DOHH2 (cell line): ENCODE measurements at regions not wholly inside any gene's neighbourhood (a gene's known extent, or its start where the extent isn't known, plus 50 kb on each side); places are given as distances from the start of the nearest gene placed in this dataset.

Experiments
- EZH2phosphoT487 ChIP-seq: fragments of 200-600 bp; sonication (generic); IDR thresholded peaks from 2 replicates; pipeline ENCODE4 v1.6.1; 2017; ENCODE audit warnings: borderline replicate concordance, mild to moderate bottlenecking, antibody characterized with exemption, low read length, moderate library complexity, mixed read lengths
- TF ChIP-seq, protein P1 (sequence below): fragments of 200-600 bp; sonication (generic); IDR thresholded peaks from one replicate; pipeline ENCODE4 v1.5.1; 2014; ENCODE audit warnings: antibody characterized with exemption, mild to moderate bottlenecking, low read depth, low read length; ENCODE audit not compliant: poor library complexity, severe bottlenecking

DNA sequence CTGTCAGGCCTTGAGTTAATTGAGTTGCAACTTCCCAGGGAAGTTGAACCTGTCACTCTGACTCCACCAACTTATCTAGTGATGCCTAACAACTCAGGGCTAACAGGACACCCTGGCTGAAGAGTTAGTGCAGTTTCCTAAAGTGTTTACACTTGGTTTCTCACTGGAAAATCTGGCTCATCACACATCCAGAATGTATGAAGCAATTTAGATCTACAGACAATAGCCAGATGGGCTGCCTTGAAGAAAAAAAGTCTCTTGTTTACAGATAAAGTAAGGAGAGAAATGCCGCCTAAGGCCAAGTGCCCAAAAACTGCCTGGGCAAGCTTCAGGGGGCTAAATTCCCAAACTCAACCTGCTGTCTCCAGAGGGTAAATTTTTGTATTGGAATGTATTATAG is 446.3 kb upstream of the NCAM2 start:
- TF ChIP-seq, protein P1, sequence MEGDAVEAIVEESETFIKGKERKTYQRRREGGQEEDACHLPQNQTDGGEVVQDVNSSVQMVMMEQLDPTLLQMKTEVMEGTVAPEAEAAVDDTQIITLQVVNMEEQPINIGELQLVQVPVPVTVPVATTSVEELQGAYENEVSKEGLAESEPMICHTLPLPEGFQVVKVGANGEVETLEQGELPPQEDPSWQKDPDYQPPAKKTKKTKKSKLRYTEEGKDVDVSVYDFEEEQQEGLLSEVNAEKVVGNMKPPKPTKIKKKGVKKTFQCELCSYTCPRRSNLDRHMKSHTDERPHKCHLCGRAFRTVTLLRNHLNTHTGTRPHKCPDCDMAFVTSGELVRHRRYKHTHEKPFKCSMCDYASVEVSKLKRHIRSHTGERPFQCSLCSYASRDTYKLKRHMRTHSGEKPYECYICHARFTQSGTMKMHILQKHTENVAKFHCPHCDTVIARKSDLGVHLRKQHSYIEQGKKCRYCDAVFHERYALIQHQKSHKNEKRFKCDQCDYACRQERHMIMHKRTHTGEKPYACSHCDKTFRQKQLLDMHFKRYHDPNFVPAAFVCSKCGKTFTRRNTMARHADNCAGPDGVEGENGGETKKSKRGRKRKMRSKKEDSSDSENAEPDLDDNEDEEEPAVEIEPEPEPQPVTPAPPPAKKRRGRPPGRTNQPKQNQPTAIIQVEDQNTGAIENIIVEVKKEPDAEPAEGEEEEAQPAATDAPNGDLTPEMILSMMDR = no peak
- no peak for TF ChIP-seq EZH2phosphoT487
